Mucosa of descending colon (tissue), 3 donors: ENCODE measurements at regions not wholly inside any gene's neighbourhood (a gene's known extent, or its start where the extent isn't known, plus 50 kb on each side); places are given as distances from the start of the nearest gene placed in this dataset.

Experiments
- ATAC-seq: fragments of 200-7000 bp; cut with Tn5 transposase; one replicate; pipeline ENCODE4 v1.9.1; 2020; ENCODE audit warnings: mild to moderate bottlenecking, moderate library complexity
- DNase-seq, 3 donors: peaks; one replicate each; pipeline ENCODE4 v3.0.0-alpha.2; 2020
- H3K36me3 ChIP-seq: fragments of 200-600 bp; one replicate; pipeline ENCODE4 v1.8.0; 2021; ENCODE audit warnings: low read depth, mild to moderate bottlenecking
- H3K4me1 ChIP-seq: fragments of 200-600 bp; one replicate; pipeline ENCODE4 v1.8.0; 2021; ENCODE audit warnings: low read depth, mild to moderate bottlenecking
- H3K4me3 ChIP-seq: fragments of 200-600 bp; one replicate; pipeline ENCODE4 v1.8.0; 2021; ENCODE audit warnings: mild to moderate bottlenecking
- H3K9me3 ChIP-seq: fragments of 200-600 bp; one replicate; pipeline ENCODE4 v1.8.0; 2021; ENCODE audit warnings: mild to moderate bottlenecking
- CTCF ChIP-seq: fragments of 200-600 bp; IDR thresholded peaks from one replicate; pipeline ENCODE4 v1.8.0; 2022; ENCODE audit warnings: antibody characterized with exemption, mild to moderate bottlenecking
- intact Hi-C, 2 donors: fragments of 100-400 bp; cut with DNase I in 1 of 2; cut with micrococcal nuclease in 1 of 2; formaldehyde crosslinking; loops; one replicate each; pipeline versions ENCODE4 v1.11.0 to v1.11.1; 2022; cut with DNase I, micrococcal nuclease
- donor health status: DM: no; HTN: no; CAD: no; lungs with moderate emphysema.
- donor health status: DM: no; HTN: no; CAD: no.
- donor health status: DM: no; HTN: yes; CAD: no.

- ATAC-seq, result no peak
- Histone ChIP-seq H3K4me3 (no peak overlapping the region), H3K9me3 (no peaks in the 10 kb centered on the region), H3K4me1 (no peaks in the 10 kb centered on the region), H3K36me3 (no peaks in the 10 kb centered on the region)
- DNase-seq, result no peak
- intact Hi-C loops, result no loop called here
- TF ChIP-seq CTCF, result no peak
Observed at GRCh38 chr21:32884062-32884461, 112.5 kb upstream of the PAXBP1 start.

DNA sequence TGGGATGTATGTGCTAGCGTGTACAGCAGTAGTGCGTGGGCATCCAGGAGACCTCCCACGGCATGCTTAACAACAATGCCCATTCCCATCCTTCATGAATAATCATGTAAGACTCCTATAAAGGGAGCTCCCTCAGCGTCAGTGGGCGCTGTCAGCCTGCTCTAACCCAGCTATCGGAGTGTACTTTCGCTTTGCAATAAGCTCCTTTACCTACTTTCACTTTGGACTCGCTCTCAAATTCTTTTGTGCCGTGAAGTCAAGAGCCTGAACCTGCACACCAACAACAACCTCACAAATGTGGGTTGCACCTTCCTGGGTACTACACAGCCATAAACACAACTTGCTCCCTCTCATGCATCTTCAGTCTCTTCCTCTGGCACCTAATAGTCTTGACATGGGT, 114.8 kb upstream of the PAXBP1 start:
- TF ChIP-seq CTCF, result no peak
- H3K4me1 ChIP-seq, result no peaks in the 10 kb centered on the region
- H3K36me3 ChIP-seq, result no peaks in the 10 kb centered on the region
- intact Hi-C loops, result no loop called here
- no peak overlapping the region for H3K4me3 ChIP-seq
- ATAC-seq (no peak), DNase-seq (no peak)
- H3K9me3 ChIP-seq, result no peaks in the 10 kb centered on the region

- DNase-seq, result no peak
- Histone ChIP-seq H3K36me3 (no peaks in the 10 kb centered on the region), H3K9me3 (no peaks in the 10 kb centered on the region), H3K4me1 (no peaks in the 10 kb centered on the region), H3K4me3 (no peak overlapping the region)
- no peak for ATAC-seq
- intact Hi-C loops, result no loop called here
- TF ChIP-seq CTCF, result no peak
Observed at GRCh38 chr21:32887026-32887425, 115.5 kb upstream of the PAXBP1 start.

DNA sequence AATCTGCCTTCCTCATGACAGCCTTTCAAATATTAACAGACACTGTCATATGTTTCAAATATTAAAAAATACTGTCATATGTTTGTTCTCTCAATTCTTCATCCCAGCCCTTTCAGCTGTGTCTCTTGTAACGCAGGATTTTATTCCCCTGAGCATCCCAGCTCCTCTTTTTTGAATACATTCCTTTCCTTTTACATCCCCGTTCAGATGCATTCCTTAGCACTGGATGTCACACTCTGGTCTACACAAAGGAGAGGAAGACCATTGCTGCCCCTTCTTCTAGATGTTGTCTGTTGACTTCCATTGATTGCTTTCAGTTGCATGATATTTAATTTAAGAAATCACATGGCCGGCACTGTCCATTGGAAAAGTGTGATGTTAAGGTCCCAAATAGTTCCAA, 117.4 kb upstream of the PAXBP1 start:
- Histone ChIP-seq H3K4me3 (no peak overlapping the region), H3K4me1 (no peaks in the 10 kb centered on the region), H3K9me3 (no peaks in the 10 kb centered on the region), H3K36me3 (no peaks in the 10 kb centered on the region)
- DNase-seq (no peak), ATAC-seq (no peak)
- no peak for TF ChIP-seq CTCF
- intact Hi-C loops, result no loop called here

DNA sequence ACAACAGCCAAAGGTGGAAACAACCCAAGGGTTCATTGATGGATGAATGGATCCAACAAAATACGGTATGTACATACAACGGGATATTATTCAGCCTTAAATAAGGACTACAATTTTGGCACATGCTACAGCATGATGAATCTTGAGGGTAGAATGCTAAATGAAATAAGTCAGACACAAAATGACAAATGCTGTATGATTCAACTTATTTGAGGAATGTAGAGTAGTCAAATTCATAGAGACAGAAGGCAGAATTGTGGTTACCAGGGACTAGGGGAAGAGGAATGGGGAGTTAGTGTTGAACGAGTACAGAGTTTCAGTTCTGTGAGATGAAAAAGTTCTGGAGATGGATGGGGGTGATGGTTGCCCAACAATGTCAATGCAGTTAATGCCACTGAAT, 118.0 kb upstream of the PAXBP1 start:
- no peaks in the 10 kb centered on the region for H3K9me3 ChIP-seq
- H3K4me3 ChIP-seq, result no peak overlapping the region
- no peak for TF ChIP-seq CTCF
- no peaks in the 10 kb centered on the region for H3K36me3 ChIP-seq
- ATAC-seq, result no peak
- no peaks in the 10 kb centered on the region for H3K4me1 ChIP-seq
- intact Hi-C loops, result no loop called here
- DNase-seq, result no peak

DNA sequence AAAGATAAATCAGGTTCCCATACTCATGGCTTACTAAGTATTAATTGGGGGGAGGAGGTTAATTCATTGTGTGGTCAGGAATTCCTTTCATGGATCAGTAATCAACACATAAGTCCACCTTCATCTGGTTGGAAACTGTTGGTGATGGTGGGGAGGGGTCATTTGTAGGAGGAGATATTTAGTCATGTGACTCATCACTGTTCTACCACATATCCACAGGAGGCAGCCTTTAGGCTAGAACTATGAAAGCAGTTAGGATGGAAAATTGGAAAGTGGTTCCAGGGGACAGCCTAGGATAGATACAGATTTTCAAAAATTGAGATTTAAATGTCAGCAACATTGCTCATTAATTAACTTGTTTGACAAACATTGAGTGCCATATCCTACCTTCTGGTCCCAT, 122.8 kb upstream of the PAXBP1 start:
- no peak for DNase-seq
- Histone ChIP-seq H3K36me3 (no peaks in the 10 kb centered on the region), H3K4me1 (no peaks in the 10 kb centered on the region), H3K9me3 (no peaks in the 10 kb centered on the region), H3K4me3 (no peak overlapping the region)
- ATAC-seq, result no peak
- intact Hi-C loops, result no loop called here
- no peak for TF ChIP-seq CTCF
